ENCODE measurements at regions not wholly inside any gene's neighbourhood (a gene's known extent, or its start where the extent isn't known, plus 50 kb on each side); places are given as distances from the start of the nearest gene placed in this dataset.

DNA sequence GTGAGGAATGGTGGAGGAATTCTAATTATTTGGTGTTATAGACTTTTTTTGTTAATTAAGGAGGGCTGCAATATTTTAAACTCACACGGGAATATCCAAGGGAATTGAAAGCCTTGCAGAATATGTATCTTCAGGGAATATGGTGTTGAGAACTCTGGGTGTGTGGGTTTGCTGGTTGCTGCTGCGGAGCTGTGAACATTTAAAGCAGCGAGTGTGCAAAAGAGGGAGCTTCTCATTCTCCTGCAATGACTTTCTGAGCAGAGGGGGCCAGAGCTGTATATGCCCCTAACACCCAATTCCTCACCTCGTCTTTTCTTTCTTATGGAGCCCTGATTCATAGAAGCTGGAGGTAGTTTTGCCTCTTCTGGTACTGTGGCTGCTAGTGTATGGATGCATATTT is 217.7 kb downstream of the HIPK3 start:
- Histone ChIP-seq H3K27ac (ENCODE audit: low read depth, low read length) (no peak overlapping the region), H2BK5ac (ENCODE audit: low read length) (no peak overlapping the region), H3K36me3 (ENCODE audit: control insufficient read depth, insufficient read depth, low read length) (no peaks in the 10 kb centered on the region), H2AK5ac (ENCODE audit: low read length) (no peak overlapping the region), H3K18ac (ENCODE audit: low read length) (no peak overlapping the region), H3K4me3 (ENCODE audit: low read length) (no peak overlapping the region), H3K79me1 (ENCODE audit: low read length) (no peaks in the 10 kb centered on the region), H3K27me3 (ENCODE audit: insufficient read depth, low read length, poor library complexity) (no peaks in the 10 kb centered on the region), H3K23ac (ENCODE audit: low read length) (no peak overlapping the region), H2BK15ac (replicated peaks; ENCODE audit: low read depth) (no peak overlapping the region), H2BK120ac (ENCODE audit: low read depth, low read length) (no peak overlapping the region), H3K9ac (ENCODE audit: low read length) (no peak overlapping the region), H3K4me1 (ENCODE audit: control insufficient read depth, low read depth, low read length) (no peaks in the 10 kb centered on the region), H4K8ac (ENCODE audit: low read depth, low read length) (no peak overlapping the region), H3K4ac (ENCODE audit: low read depth, low read length) (no peak overlapping the region), H4K5ac (ENCODE audit: low read length) (no peak overlapping the region), H3K56ac (ENCODE audit: low read length) (no peak overlapping the region), H3K79me2 (ENCODE audit: control insufficient read depth, insufficient read depth, low read length) (no peaks in the 10 kb centered on the region), H3K4me2 (ENCODE audit: low read length) (no peak overlapping the region)
- WGBS (ENCODE audit: extremely low coverage, insufficient coverage, low lambda C conversion rate) = no CpG with 5 or more reads among the region's 4 CpGs
- no peak for DNase-seq

DNA sequence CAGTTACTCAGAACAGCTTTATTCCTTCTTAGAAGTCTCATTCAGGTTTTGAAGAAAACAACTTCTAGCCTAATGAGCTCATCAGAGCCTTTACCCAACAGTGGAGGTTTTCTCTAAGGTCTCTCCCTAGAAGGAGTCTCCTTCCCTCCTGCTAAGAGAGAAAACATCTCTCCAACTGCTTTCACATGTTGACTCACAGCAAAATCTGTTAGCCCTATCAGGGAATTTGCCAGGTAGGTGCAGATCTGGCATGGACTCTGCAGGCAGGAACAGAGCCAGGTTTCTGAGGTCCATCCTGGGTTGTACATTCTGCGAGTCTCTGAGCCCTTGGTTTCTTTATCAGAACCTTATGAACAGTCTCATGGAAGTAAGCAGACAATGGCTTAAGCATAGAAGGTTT is 214.4 kb downstream of the HIPK3 start:
- H3K4me3 ChIP-seq (ENCODE audit: low read length) = no peak overlapping the region
- no peak overlapping the region for H2BK5ac ChIP-seq (ENCODE audit: low read length)
- no peak overlapping the region for H3K4ac ChIP-seq (ENCODE audit: low read depth, low read length)
- DNase-seq = no peak
- no peak overlapping the region for H3K18ac ChIP-seq (ENCODE audit: low read length)
- no peaks in the 10 kb centered on the region for H3K27me3 ChIP-seq (ENCODE audit: insufficient read depth, low read length, poor library complexity)
- H3K79me2 ChIP-seq (ENCODE audit: control insufficient read depth, insufficient read depth, low read length) = no peaks in the 10 kb centered on the region
- no peaks in the 10 kb centered on the region for H3K36me3 ChIP-seq (ENCODE audit: control insufficient read depth, insufficient read depth, low read length)
- H3K9ac ChIP-seq (ENCODE audit: low read length) = no peak overlapping the region
- H3K4me2 ChIP-seq (ENCODE audit: low read length) = no peak overlapping the region
- H3K56ac ChIP-seq (ENCODE audit: low read length) = no peak overlapping the region
- H2BK120ac ChIP-seq (ENCODE audit: low read depth, low read length) = no peak overlapping the region
- no CpG with 5 or more reads among the region's 1 CpG for WGBS (ENCODE audit: extremely low coverage, insufficient coverage, low lambda C conversion rate)
- H3K79me1 ChIP-seq (ENCODE audit: low read length) = no peaks in the 10 kb centered on the region
- H2AK5ac ChIP-seq (ENCODE audit: low read length) = no peak overlapping the region
- no peak overlapping the region for H4K5ac ChIP-seq (ENCODE audit: low read length)
- H3K27ac ChIP-seq (ENCODE audit: low read depth, low read length) = no peak overlapping the region
- H4K8ac ChIP-seq (ENCODE audit: low read depth, low read length) = no peak overlapping the region
- no peak overlapping the region for H3K23ac ChIP-seq (ENCODE audit: low read length)
- H2BK15ac ChIP-seq (replicated peaks; ENCODE audit: low read depth) = no peak overlapping the region
- no peaks in the 10 kb centered on the region for H3K4me1 ChIP-seq (ENCODE audit: control insufficient read depth, low read depth, low read length)

DNA sequence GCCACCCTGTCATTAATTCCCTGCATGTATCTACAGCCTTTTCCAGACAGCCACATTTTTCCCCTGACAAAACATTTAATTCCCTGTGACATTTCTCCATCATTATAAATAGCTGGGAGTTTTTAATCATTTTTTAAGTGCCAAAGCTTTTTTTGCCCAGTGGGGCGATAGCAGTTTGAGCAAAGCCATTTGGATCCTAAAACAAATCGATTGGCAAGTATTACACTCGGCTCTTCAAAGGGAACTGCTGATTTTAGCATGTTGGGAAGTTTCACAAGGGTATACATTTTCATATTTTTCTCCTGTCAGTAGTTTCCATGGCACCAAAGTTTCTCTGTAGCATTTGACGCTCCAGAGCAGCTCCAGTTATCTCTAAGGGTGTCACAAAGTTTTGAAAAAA is 210.8 kb downstream of the HIPK3 start:
- Histone ChIP-seq H2AK5ac (ENCODE audit: low read length) (no peak overlapping the region), H3K27me3 (ENCODE audit: insufficient read depth, low read length, poor library complexity) (no peaks in the 10 kb centered on the region), H3K79me2 (ENCODE audit: control insufficient read depth, insufficient read depth, low read length) (no peaks in the 10 kb centered on the region), H2BK120ac (ENCODE audit: low read depth, low read length) (no peak overlapping the region), H4K5ac (ENCODE audit: low read length) (no peak overlapping the region), H3K79me1 (ENCODE audit: low read length) (no peaks in the 10 kb centered on the region), H3K27ac (ENCODE audit: low read depth, low read length) (no peak overlapping the region), H2BK5ac (ENCODE audit: low read length) (no peak overlapping the region), H3K4me2 (ENCODE audit: low read length) (no peak overlapping the region), H4K8ac (ENCODE audit: low read depth, low read length) (no peak overlapping the region), H3K18ac (ENCODE audit: low read length) (no peak overlapping the region), H3K4me3 (ENCODE audit: low read length) (no peak overlapping the region), H3K56ac (ENCODE audit: low read length) (no peak overlapping the region), H3K36me3 (ENCODE audit: control insufficient read depth, insufficient read depth, low read length) (no peaks in the 10 kb centered on the region), H3K23ac (ENCODE audit: low read length) (no peak overlapping the region), H3K9ac (ENCODE audit: low read length) (no peak overlapping the region), H3K4ac (ENCODE audit: low read depth, low read length) (no peak overlapping the region), H3K4me1 (ENCODE audit: control insufficient read depth, low read depth, low read length) (no peaks in the 10 kb centered on the region), H2BK15ac (replicated peaks; ENCODE audit: low read depth) (no peak overlapping the region)
- WGBS (ENCODE audit: extremely low coverage, insufficient coverage, low lambda C conversion rate) = no CpG with 5 or more reads among the region's 4 CpGs
- DNase-seq = no peak

GRCh38 chr11:33463059-33463458 is 205.9 kb downstream of the HIPK3 start:
- Histone ChIP-seq H3K79me2 (ENCODE audit: control insufficient read depth, insufficient read depth, low read length) (no peaks in the 10 kb centered on the region), H3K27ac (ENCODE audit: low read depth, low read length) (no peak overlapping the region), H3K23ac (ENCODE audit: low read length) (no peak overlapping the region), H3K4me3 (ENCODE audit: low read length) (no peak overlapping the region), H3K36me3 (ENCODE audit: control insufficient read depth, insufficient read depth, low read length) (no peaks in the 10 kb centered on the region), H4K8ac (ENCODE audit: low read depth, low read length) (no peak overlapping the region), H3K79me1 (ENCODE audit: low read length) (no peaks in the 10 kb centered on the region), H3K56ac (ENCODE audit: low read length) (no peak overlapping the region), H3K4me1 (ENCODE audit: control insufficient read depth, low read depth, low read length) (no peaks in the 10 kb centered on the region), H2BK15ac (replicated peaks; ENCODE audit: low read depth) (no peak overlapping the region), H4K5ac (ENCODE audit: low read length) (no peak overlapping the region), H3K4ac (ENCODE audit: low read depth, low read length) (no peak overlapping the region), H2BK5ac (ENCODE audit: low read length) (no peak overlapping the region), H3K9ac (ENCODE audit: low read length) (no peak overlapping the region), H2AK5ac (ENCODE audit: low read length) (no peak overlapping the region), H3K4me2 (ENCODE audit: low read length) (no peak overlapping the region), H3K18ac (ENCODE audit: low read length) (no peak overlapping the region), H2BK120ac (ENCODE audit: low read depth, low read length) (no peak overlapping the region), H3K27me3 (ENCODE audit: insufficient read depth, low read length, poor library complexity) (no peaks in the 10 kb centered on the region)
- WGBS (ENCODE audit: extremely low coverage, insufficient coverage, low lambda C conversion rate) = no CpG with 5 or more reads among the region's 4 CpGs
- no peak for DNase-seq

GRCh38 chr11:33461369-33462125 is 204.4 kb downstream of the HIPK3 start:
- H4K5ac ChIP-seq (ENCODE audit: low read length) = no peak overlapping the region
- no peak overlapping the region for H2BK120ac ChIP-seq (ENCODE audit: low read depth, low read length)
- WGBS (ENCODE audit: extremely low coverage, insufficient coverage, low lambda C conversion rate) = no CpG with 5 or more reads among the region's 4 CpGs
- no peaks in the 10 kb centered on the region for H3K4me1 ChIP-seq (ENCODE audit: control insufficient read depth, low read depth, low read length)
- no peak overlapping the region for H3K27ac ChIP-seq (ENCODE audit: low read depth, low read length)
- H3K56ac ChIP-seq (ENCODE audit: low read length) = no peak overlapping the region
- no peak overlapping the region for H2AK5ac ChIP-seq (ENCODE audit: low read length)
- H4K8ac ChIP-seq (ENCODE audit: low read depth, low read length) = no peak overlapping the region
- H3K79me2 ChIP-seq (ENCODE audit: control insufficient read depth, insufficient read depth, low read length) = no peaks in the 10 kb centered on the region
- H2BK15ac ChIP-seq (replicated peaks; ENCODE audit: low read depth) = no peak overlapping the region
- no peak overlapping the region for H3K23ac ChIP-seq (ENCODE audit: low read length)
- H3K27me3 ChIP-seq (ENCODE audit: insufficient read depth, low read length, poor library complexity) = no peaks in the 10 kb centered on the region
- H3K36me3 ChIP-seq (ENCODE audit: control insufficient read depth, insufficient read depth, low read length) = no peaks in the 10 kb centered on the region
- H3K9ac ChIP-seq (ENCODE audit: low read length) = no peak overlapping the region
- H3K18ac ChIP-seq (ENCODE audit: low read length) = no peak overlapping the region
- H3K4me3 ChIP-seq (ENCODE audit: low read length) = no peak overlapping the region
- DNase-seq = peak; percentile 35
- H3K4ac ChIP-seq (ENCODE audit: low read depth, low read length) = no peak overlapping the region
- H2BK5ac ChIP-seq (ENCODE audit: low read length) = no peak overlapping the region
- H3K4me2 ChIP-seq (ENCODE audit: low read length) = no peak overlapping the region
- no peaks in the 10 kb centered on the region for H3K79me1 ChIP-seq (ENCODE audit: low read length)

DNA sequence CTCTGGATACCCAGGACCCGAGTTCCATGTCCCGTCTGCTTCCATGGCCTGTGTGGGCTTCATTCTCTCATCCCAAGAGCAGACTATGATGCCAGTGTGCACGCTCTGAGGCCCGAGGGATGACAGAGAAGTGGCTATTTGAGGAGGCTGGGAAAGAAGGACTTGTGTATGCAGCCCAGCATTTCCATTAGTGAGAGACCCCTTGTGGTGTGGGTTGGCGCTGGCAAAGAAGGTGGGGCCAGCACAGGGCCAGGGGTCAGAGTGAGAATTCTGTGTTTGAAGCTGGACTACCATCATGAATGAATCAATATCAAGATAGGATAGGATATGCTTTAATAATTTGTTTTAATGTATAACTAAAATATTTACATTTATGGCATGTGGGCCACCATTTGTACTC is 200.8 kb downstream of the HIPK3 start:
- Histone ChIP-seq H2AK5ac (ENCODE audit: low read length) (no peak overlapping the region), H4K8ac (ENCODE audit: low read depth, low read length) (no peak overlapping the region), H3K4me1 (ENCODE audit: control insufficient read depth, low read depth, low read length) (no peaks in the 10 kb centered on the region), H3K23ac (ENCODE audit: low read length) (no peak overlapping the region), H3K27me3 (ENCODE audit: insufficient read depth, low read length, poor library complexity) (no peaks in the 10 kb centered on the region), H3K27ac (ENCODE audit: low read depth, low read length) (no peak overlapping the region), H2BK120ac (ENCODE audit: low read depth, low read length) (no peak overlapping the region), H3K79me2 (ENCODE audit: control insufficient read depth, insufficient read depth, low read length) (no peaks in the 10 kb centered on the region), H3K18ac (ENCODE audit: low read length) (no peak overlapping the region), H2BK15ac (replicated peaks; ENCODE audit: low read depth) (no peak overlapping the region), H3K9ac (ENCODE audit: low read length) (no peak overlapping the region), H3K4me2 (ENCODE audit: low read length) (no peak overlapping the region), H3K4me3 (ENCODE audit: low read length) (no peak overlapping the region), H3K36me3 (ENCODE audit: control insufficient read depth, insufficient read depth, low read length) (no peaks in the 10 kb centered on the region), H3K4ac (ENCODE audit: low read depth, low read length) (no peak overlapping the region), H3K56ac (ENCODE audit: low read length) (no peak overlapping the region), H2BK5ac (ENCODE audit: low read length) (no peak overlapping the region), H3K79me1 (ENCODE audit: low read length) (no peaks in the 10 kb centered on the region), H4K5ac (ENCODE audit: low read length) (no peak overlapping the region)
- no CpG with 5 or more reads among the region's 5 CpGs for WGBS (ENCODE audit: extremely low coverage, insufficient coverage, low lambda C conversion rate)
- no peak for DNase-seq
